GM19397 (cell line): ENCODE measurements at regions not wholly inside any gene's neighbourhood (a gene's known extent, or its start where the extent isn't known, plus 50 kb on each side); places are given as distances from the start of the nearest gene placed in this dataset.
A peak's percentile ranks its signal among the peaks of the same experiment; 100 is the strongest.
"Not testable (repeated sequence)": the region's sequence is repeated elsewhere in the genome, so short reads cannot be mapped to it uniquely, and the experiment has no call there.

Experiments used
- ATAC-seq: cut with Tn5 transposase; IDR thresholded peaks from one replicate; pipeline ENCODE4 v1.9.1; 2021; ENCODE audit warnings: mild to moderate bottlenecking, moderate library complexity; ENCODE audit not compliant: unreplicated experiment

DNA sequence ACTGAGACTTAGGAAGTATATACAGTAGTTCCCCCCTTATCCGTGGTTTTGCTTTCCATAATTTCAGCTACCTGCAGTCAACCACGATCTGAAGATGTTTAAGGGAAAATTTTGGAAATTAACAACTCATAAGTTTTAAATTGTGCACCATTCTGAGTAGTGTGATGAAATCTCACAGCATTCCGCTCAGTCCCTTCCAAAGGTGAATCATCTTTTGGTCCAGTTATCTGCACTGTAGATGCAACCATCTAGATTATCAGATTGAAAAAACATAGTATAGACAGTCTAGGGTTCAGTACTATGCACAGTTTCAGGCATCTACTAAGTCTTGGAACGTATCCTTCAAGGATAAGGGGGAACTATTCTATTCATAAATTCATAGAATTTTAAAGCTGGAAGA lies 109.0 kb downstream of the ANXA3 start:
- no peak for ATAC-seq

DNA sequence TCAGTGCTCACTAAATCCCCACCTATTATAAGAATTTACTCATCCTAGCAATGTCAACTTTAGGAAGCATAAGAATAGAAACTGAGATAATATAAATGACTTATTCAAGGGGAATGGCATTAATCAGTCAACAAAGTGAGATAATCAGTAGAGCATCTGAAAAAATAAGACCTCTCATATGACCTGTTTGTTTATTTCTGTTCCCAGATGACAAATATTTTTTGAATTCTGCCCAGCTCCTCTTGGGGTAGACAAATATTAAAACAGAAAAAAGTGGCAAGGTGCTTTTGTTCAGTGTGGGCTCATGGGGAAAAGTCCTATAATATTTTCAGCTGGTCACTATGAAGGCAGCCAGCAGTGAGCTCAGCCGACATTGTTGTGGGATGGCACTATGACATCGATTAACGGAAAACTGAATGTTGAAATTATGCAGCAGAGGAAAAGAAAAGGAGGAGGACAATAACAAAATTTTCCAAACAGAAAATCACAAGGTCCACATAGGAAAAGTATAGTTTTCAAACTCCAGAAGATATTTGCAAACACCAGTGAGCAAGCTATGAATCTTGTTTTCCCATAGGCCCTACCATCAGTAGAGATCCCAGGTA lies 109.6 kb downstream of the ANXA3 start:
- ATAC-seq, result no peak

- ATAC-seq, result peak; percentile 90
These were observed 110.5 kb downstream of the ANXA3 start for GRCh38 chr4:78661921-78662521.

DNA sequence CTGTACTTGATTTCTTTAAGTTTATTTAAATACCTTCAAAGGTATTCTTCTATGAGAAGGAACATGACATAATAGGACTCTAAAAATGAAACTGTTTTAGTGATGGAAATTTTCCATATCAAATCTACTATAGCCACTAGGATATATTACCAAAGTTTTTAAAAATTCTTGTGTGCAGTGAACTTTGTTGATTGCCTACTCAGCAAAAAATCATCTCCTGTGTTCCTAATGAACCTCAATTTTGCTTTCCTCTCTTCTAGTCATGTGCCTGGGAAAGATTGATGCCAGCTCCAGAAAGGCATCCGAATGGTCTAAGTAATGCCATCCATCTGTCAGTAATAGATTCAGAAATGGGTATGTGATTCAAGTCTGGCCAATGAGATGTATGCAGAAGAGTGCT lies 111.1 kb downstream of the ANXA3 start:
- ATAC-seq, result no peak

DNA sequence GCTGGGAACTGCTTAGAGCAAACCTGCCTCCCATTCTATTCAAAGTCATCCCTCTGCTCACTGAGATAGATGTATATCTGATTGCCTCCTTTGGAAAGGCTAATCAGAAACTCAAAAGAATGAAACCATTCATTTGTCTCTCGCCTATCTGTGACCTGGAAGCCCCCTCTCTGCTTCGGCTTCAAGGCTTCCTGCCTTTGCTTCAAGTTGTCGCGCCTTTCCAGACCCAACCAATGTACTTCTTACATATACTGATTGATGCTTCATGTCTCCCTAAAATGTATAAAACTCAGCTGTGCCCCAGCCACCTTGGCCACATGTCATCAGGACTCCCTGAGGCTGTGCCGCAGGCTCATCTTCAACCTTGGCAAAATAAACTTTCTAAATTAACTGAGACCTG lies 111.9 kb upstream of the BMP2K start:
- not testable (repeated sequence) for ATAC-seq

DNA sequence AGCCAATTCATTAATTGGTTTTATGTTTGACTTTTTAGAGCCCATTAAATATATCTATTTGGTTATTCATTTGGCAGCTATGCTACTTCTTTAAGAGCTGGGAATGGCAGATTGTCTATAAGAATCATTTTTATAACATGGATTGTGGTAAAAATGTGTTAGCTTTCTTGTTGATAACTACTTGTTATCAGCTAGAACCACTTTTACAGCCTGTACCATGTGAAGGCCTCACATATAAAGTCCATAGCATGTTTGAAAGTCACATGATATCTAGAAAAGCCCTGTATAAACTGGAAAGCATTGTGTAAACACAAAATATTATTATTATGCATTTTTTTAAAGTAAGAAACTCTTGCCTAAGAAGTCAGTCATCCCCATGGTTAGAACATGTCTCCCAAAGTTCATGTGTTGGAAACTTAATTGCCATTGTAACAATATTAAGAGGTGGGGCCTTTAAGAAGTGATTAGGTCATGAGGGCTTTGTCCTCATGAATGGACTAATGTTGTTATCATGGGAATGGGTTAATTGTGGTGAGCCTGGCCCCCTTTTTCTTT lies 110.9 kb upstream of the BMP2K start:
- no peak for ATAC-seq

DNA sequence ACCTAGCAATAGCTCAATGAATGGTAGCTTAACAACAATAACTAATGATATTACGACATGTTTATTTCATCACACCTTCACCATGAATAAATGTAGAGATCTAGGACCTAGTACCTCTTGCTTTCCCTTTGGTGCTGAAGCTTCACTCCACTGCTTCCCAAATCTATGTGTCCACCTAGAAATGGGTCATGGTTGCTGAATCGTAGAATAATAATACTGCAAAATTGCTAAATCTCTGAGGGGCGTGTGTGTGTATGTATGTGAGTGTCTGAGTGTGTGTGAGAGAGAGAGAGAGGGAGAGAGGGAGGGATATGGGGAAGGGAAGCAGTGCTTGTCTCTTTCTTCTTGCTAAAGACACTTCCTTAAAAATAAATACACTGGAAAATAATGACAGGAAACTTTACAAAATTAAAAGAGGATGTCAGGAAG lies 109.3 kb upstream of the BMP2K start:
- no peak for ATAC-seq

DNA sequence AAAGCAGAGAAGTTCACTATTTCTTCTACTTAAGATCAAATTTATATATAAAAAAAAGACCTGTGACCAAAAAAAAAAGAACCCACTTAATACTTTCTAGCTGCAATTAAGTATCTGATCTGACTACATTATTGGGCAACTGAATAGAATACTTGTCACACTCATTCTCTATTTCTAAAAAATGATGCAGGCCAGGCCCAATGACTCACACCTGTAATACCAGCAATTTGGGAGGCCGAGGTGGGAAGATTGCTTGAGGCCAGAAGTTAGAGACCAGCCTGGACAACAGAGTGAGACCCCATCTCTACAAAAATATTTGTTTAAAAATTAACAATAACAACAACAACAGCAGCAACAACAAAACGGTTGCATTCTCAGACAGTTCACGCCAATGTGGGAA lies 108.8 kb upstream of the BMP2K start:
- peak; percentile 4 for ATAC-seq

- ATAC-seq, result peak; percentile 78
These were observed 108.4 kb upstream of the BMP2K start for GRCh38 chr4:78667764-78668163.

- ATAC-seq, result no peak
These were observed 106.7 kb upstream of the BMP2K start for GRCh38 chr4:78669453-78669852.

GRCh38 chr4:78671903-78672815 lies 104.0 kb upstream of the BMP2K start:
- ATAC-seq, result no peak

DNA sequence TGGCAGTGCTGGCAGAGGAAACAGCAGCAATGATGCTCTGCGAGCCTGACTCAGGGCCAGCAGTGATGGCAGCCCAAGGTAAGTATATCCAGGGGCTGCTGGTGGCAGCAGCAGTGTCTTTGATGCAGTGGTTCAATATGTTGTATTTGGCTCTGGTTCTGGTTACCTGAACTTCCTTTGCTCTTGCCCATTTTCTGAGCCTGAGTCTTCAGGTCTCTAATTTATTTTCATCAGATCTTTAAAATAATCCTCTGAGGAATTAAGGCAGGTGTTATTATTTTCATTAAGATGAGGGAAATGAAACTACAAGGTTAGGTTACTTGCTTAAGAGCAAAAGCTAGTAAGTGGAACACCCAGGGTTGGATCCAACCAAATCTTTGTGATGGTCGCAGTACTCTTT lies 102.8 kb upstream of the BMP2K start:
- ATAC-seq, result no peak

- ATAC-seq, result no peak
These were observed 100.8 kb upstream of the BMP2K start for GRCh38 chr4:78675325-78675724.

GRCh38 chr4:78682070-78682469 lies 94.1 kb upstream of the BMP2K start:
- ATAC-seq, result no peak

GRCh38 chr4:78683352-78683751 lies 92.8 kb upstream of the BMP2K start:
- ATAC-seq, result no peak

DNA sequence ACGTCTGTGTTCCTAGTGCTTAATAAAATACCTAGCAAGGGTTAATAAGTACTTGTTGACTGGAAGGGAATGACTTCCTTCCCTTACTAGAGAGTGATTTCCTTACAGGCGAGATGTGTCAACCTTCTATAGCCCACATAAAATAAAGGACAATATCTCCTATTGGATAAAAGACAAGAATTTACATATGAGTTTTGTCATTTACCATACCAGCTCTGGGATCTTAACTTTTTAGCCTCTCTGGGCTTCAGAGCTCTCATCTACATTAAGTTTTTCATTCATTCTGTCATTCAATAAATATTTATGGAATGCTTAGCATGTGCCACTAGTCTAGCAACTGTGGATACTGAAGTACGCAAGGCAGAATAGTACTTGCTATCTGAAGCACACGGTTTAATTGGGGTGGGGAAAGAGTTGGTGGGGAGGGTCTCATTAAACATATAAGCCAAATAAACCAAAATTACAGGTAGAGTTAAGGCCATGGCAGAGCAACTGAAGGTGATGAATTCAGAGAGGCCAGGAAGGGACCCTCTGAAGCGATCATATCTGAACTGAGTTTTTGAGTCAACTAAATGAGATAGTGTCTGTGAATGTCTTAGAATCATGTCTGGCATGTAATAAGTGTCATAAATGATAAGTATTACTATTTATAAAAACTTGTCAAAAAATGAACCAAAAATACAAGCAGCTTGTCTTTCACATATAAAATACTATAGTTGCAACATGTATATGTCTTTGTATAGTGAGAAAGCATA lies 91.6 kb upstream of the BMP2K start:
- no peak for ATAC-seq

DNA sequence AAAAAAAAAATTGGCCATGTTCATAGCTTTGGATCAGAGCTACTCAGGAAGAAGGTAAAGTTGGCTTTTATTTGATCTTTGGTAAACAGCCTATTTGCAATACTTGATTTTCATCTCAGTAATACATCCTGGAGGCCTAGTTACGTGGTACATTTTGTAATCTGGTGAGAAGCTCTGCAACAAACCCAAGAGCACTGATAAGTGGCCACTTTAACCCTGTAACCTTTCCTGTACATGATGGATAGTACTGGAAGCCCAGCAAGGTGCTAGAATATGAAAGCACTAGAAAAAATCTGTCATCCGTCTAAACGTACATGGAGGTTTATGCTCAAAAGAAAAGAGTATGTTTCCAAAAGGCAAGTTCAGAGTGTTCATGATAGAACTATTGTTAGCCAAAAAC lies 88.3 kb upstream of the BMP2K start:
- no peak for ATAC-seq

- ATAC-seq, result no peak
These were observed 87.8 kb upstream of the BMP2K start for GRCh38 chr4:78688366-78688765.

- no peak for ATAC-seq
These were observed 86.9 kb upstream of the BMP2K start for GRCh38 chr4:78689261-78689660.

GRCh38 chr4:78689700-78690323 lies 86.3 kb upstream of the BMP2K start:
- no peak for ATAC-seq
